ENCODE measurements at regions not wholly inside any gene's neighbourhood (a gene's known extent, or its start where the extent isn't known, plus 50 kb on each side); places are given as distances from the start of the nearest gene placed in this dataset.

GRCh38 chr9:126117158-126117425, 209.5 kb upstream of the MVB12B start:
- WGBS (ENCODE audit: insufficient coverage), result 100% methylated on average over 1 of the region's 4 CpGs
- no peak overlapping the region for H3K4me3 ChIP-seq (ENCODE audit: control extremely low read depth in 1 of 5, extremely low read depth in 1 of 5, insufficient read depth in 1 of 5, low read depth in 2 of 5, low read length in 4 of 5)
- H3K4me2 ChIP-seq (replicated peaks; ENCODE audit: low read depth, low read length, poor library complexity, severe bottlenecking), result no peak overlapping the region
- ATAC-seq (ENCODE audit: low read depth) (no peak), DNase-seq (no peak)
- Mint-ChIP-seq H3K4me1 (no peaks in the 10 kb centered on the region), H3K4me3 (no peak overlapping the region), H3K27me3 (peaks cover 39% of the 10 kb centered on the region), H3K9me3 (ENCODE audit: insufficient read depth) (no peaks in the 10 kb centered on the region), H3K27ac (no peak overlapping the region)
- H3K79me2 ChIP-seq (ENCODE audit: control insufficient read depth, insufficient read depth, low read length), result no peaks in the 10 kb centered on the region
- intact Hi-C loops (cut with micrococcal nuclease), result no loop called here
- H3K27me3 ChIP-seq (replicated peaks in 1 of 4; ENCODE audit: control extremely low read depth in 1 of 4, control insufficient read depth in 3 of 4, insufficient read depth in 4 of 4, low read length in 3 of 4), result no peaks in the 10 kb centered on the region
- ChIA-PET CTCF (no interaction called here), POLR2A (no interaction called here)
- H3K4me1 ChIP-seq (ENCODE audit: control insufficient read depth in 2 of 2, insufficient read depth in 2 of 2, low read length in 2 of 2), result no peaks in the 10 kb centered on the region
- peaks cover 0 to 3% (median 0%) of the 10 kb centered on the region in 3 donors for H3K9me3 ChIP-seq (ENCODE audit: control extremely low read depth in 1 of 3, control insufficient read depth in 2 of 3, insufficient read depth in 1 of 3, low read length in 2 of 3)
- no peaks in the 10 kb centered on the region for H4K20me1 ChIP-seq (ENCODE audit: control insufficient read depth, insufficient read depth, low read length, poor library complexity, severe bottlenecking)
- H3K27ac ChIP-seq (ENCODE audit: low read length in 2 of 2), result no peak overlapping the region
- no peaks in the 10 kb centered on the region for H3K36me3 ChIP-seq (replicated peaks in 1 of 2; ENCODE audit: control extremely low read depth in 1 of 2, control insufficient read depth in 1 of 2, extremely low read depth in 1 of 2, insufficient read depth in 2 of 2, low read length in 1 of 2)
- TF ChIP-seq CTCF (IDR thresholded peaks at IDR 0.05), result no peak
- TF ChIP-seq EZH2 (IDR thresholded peaks at IDR 0.05; ENCODE audit: borderline replicate concordance, insufficient read depth, low read depth, low read length, poor library complexity, severe bottlenecking), result no peak
- H3K9ac ChIP-seq (ENCODE audit: low read length), result no peak overlapping the region
- H2AFZ ChIP-seq (ENCODE audit: insufficient read depth, low read depth, low read length, poor library complexity, severe bottlenecking), result no peak overlapping the region

GRCh38 chr9:126117631-126118030, 209.0 kb upstream of the MVB12B start:
- Histone ChIP-seq H3K9me3 (ENCODE audit: control extremely low read depth in 1 of 3, control insufficient read depth in 2 of 3, insufficient read depth in 1 of 3, low read length in 2 of 3) (peaks cover 0 to 3% (median 0%) of the 10 kb centered on the region in 3 donors), H3K79me2 (ENCODE audit: control insufficient read depth, insufficient read depth, low read length) (no peaks in the 10 kb centered on the region), H3K4me2 (replicated peaks; ENCODE audit: low read depth, low read length, poor library complexity, severe bottlenecking) (no peak overlapping the region), H4K20me1 (ENCODE audit: control insufficient read depth, insufficient read depth, low read length, poor library complexity, severe bottlenecking) (no peaks in the 10 kb centered on the region), H3K27ac (ENCODE audit: low read length in 2 of 2) (no peak overlapping the region), H3K9ac (ENCODE audit: low read length) (no peak overlapping the region), H3K36me3 (replicated peaks in 1 of 2; ENCODE audit: control extremely low read depth in 1 of 2, control insufficient read depth in 1 of 2, extremely low read depth in 1 of 2, insufficient read depth in 2 of 2, low read length in 1 of 2) (no peaks in the 10 kb centered on the region), H3K4me1 (ENCODE audit: control insufficient read depth in 2 of 2, insufficient read depth in 2 of 2, low read length in 2 of 2) (no peaks in the 10 kb centered on the region), H3K4me3 (ENCODE audit: control extremely low read depth in 1 of 5, extremely low read depth in 1 of 5, insufficient read depth in 1 of 5, low read depth in 2 of 5, low read length in 4 of 5) (no peak overlapping the region), H3K27me3 (replicated peaks in 1 of 4; ENCODE audit: control extremely low read depth in 1 of 4, control insufficient read depth in 3 of 4, insufficient read depth in 4 of 4, low read length in 3 of 4) (no peaks in the 10 kb centered on the region), H2AFZ (ENCODE audit: insufficient read depth, low read depth, low read length, poor library complexity, severe bottlenecking) (no peak overlapping the region)
- WGBS (ENCODE audit: insufficient coverage), result 95% methylated on average over 9 of the region's 9 CpGs
- TF ChIP-seq CTCF (IDR thresholded peaks at IDR 0.05), result no peak
- ChIA-PET POLR2A (no interaction called here), CTCF (no interaction called here)
- peaks cover 37% of the 10 kb centered on the region for H3K27me3 Mint-ChIP-seq
- intact Hi-C loops (cut with micrococcal nuclease), result no loop called here
- no peak overlapping the region for H3K27ac Mint-ChIP-seq
- H3K9me3 Mint-ChIP-seq (ENCODE audit: insufficient read depth), result no peaks in the 10 kb centered on the region
- no peak for ATAC-seq (ENCODE audit: low read depth)
- H3K4me1 Mint-ChIP-seq, result no peaks in the 10 kb centered on the region
- no peak for DNase-seq
- H3K4me3 Mint-ChIP-seq, result no peak overlapping the region
